Ovary (tissue), 7 donors: ENCODE measurements at regions not wholly inside any gene's neighbourhood (a gene's known extent, or its start where the extent isn't known, plus 50 kb on each side); places are given as distances from the start of the nearest gene placed in this dataset.

Experiments
- DNase-seq, 5 donors: peaks; one replicate each; pipeline ENCODE4 v3.0.0-alpha.2; 2019 to 2020
- H3K27ac ChIP-seq, 2 donors: fragments of 200-600 bp; one replicate each; pipeline versions ENCODE4 v1.5.1 to v1.8.0; 2019 to 2022
- H3K27me3 ChIP-seq: fragments of 200-600 bp; one replicate; pipeline ENCODE4 v1.8.0; 2022
- H3K36me3 ChIP-seq: fragments of 200-600 bp; sonication (generic); one replicate; pipeline ENCODE4 v1.5.1; 2019
- H3K4me1 ChIP-seq: one replicate; pipeline ENCODE4 v1.8.1; 2013; ENCODE audit warnings: mild to moderate bottlenecking, moderate library complexity; ENCODE audit not compliant: insufficient read depth
- H3K4me3 ChIP-seq: fragments of 200-600 bp; sonication (generic); one replicate; pipeline ENCODE4 v1.5.1; 2017
- H3K9me3 ChIP-seq, 2 donors: fragments of 200-600 bp in 1 of 2; sonication (generic) in 1 of 2; one replicate each; pipeline versions ENCODE4 v1.5.1 to v1.8.1; 2013 to 2019; ENCODE audit warnings: mild to moderate bottlenecking in 1 of 2, moderate library complexity in 1 of 2
- EP300 ChIP-seq: sonication (generic); formaldehyde crosslinking; IDR thresholded peaks from one replicate; pipeline ENCODE4 v1.6.1; 2017; ENCODE audit warnings: antibody characterized with exemption
- POLR2A ChIP-seq: fragments of 450-650 bp; IDR thresholded peaks from one replicate; pipeline ENCODE4 v1.6.1; 2017; ENCODE audit warnings: antibody characterized with exemption, mild to moderate bottlenecking, moderate library complexity
- WGBS, 3 donors: extraction: QIAGEN DNeasy Blood & Tissue Kit in 1 of 3; methylation state at CpG; one replicate each; pipeline versions ENCODE4 v1.1.5 to v1.1.7; 2013 to 2017; 5-methylcytosine and 5-hydroxymethylcytosine counted together
- intact Hi-C, 4 donors: fragments of 100-400 bp; cut with DNase I; formaldehyde crosslinking; loops; one replicate each; pipeline versions ENCODE4 v1.11.0 to v1.15.1; 2022 to 2023
- TF ChIP-seq, protein P1 (sequence below), 3 donors: fragments of 450-650 bp in 2 of 3; fragments of 200-600 bp in 1 of 3; IDR thresholded peaks; one replicate each; pipeline versions ENCODE4 v1.5.1 to v1.8.0; 2016 to 2022; ENCODE audit warnings: antibody characterized with exemption in 3 of 3, mild to moderate bottlenecking in 1 of 3
- donor health status: DM: no; HTN: no; CAD: no; lungs with moderate emphysema.
- donor health status: DM: no; HTN: no; CAD: no.
- donor health status: Bipolar disorder and iron deficiency.
- donor health status: DM: no; HTN: no; CAD: no.
- donor health status: DM: yes; HTN: yes; CAD: no.

- no peak for DNase-seq
- TF ChIP-seq POLR2A (no peak), EP300 (no peak)
- TF ChIP-seq, protein P1, sequence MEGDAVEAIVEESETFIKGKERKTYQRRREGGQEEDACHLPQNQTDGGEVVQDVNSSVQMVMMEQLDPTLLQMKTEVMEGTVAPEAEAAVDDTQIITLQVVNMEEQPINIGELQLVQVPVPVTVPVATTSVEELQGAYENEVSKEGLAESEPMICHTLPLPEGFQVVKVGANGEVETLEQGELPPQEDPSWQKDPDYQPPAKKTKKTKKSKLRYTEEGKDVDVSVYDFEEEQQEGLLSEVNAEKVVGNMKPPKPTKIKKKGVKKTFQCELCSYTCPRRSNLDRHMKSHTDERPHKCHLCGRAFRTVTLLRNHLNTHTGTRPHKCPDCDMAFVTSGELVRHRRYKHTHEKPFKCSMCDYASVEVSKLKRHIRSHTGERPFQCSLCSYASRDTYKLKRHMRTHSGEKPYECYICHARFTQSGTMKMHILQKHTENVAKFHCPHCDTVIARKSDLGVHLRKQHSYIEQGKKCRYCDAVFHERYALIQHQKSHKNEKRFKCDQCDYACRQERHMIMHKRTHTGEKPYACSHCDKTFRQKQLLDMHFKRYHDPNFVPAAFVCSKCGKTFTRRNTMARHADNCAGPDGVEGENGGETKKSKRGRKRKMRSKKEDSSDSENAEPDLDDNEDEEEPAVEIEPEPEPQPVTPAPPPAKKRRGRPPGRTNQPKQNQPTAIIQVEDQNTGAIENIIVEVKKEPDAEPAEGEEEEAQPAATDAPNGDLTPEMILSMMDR (IDR thresholded peaks at IDR 0.05): no peak
- Histone ChIP-seq H3K4me1 (no peaks in the 10 kb centered on the region), H3K36me3 (no peaks in the 10 kb centered on the region), H3K9me3 (no peaks in the 10 kb centered on the region), H3K27ac (no peak overlapping the region), H3K4me3 (no peak overlapping the region), H3K27me3 (no peaks in the 10 kb centered on the region)
- intact Hi-C loops: no loop called here
- WGBS, 3 donors: 84 to 87% (median 86%) methylated on average over 3 of the region's 3 CpGs
Observed at GRCh38 chr3:107092121-107092520, 285.1 kb upstream of the CCDC54 start.

GRCh38 chr3:107098864-107099263 lies 278.4 kb upstream of the CCDC54 start:
- H3K27ac ChIP-seq: no peak overlapping the region

DNA sequence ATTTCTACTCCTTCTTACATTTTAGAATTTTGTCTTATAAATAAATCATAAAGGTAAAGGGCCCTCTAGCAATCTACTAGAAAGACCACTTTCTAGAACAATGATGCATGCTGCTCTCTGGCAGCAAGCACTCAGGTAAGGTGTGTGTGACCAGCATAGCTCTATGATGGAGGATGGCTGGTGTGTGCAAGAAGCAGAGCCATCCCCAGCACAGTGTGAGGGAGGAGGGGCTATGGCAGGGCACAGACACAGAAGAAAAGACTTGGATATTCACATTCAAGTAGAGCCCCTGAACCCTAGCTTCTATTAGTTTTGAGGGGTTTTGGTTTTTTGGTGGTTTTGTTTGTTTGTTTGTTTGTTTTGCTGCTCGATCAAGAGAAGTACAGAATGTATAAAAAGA lies 277.1 kb upstream of the CCDC54 start:
- Histone ChIP-seq H3K27ac (no peak overlapping the region), H3K9me3 (no peaks in the 10 kb centered on the region), H3K4me1 (no peaks in the 10 kb centered on the region), H3K4me3 (no peak overlapping the region), H3K27me3 (no peaks in the 10 kb centered on the region), H3K36me3 (no peaks in the 10 kb centered on the region)
- WGBS, 3 donors: 82 to 91% (median 86%) methylated on average over 1 of the region's 1 CpG
- TF ChIP-seq POLR2A (no peak), EP300 (no peak)
- TF ChIP-seq, protein P1 (IDR thresholded peaks at IDR 0.05): no peak
- intact Hi-C loops: no loop called here
- no peak for DNase-seq

More at GRCh38 chr3:107098864-107099263, 278.4 kb upstream of the CCDC54 start:
- no peak for DNase-seq
- Histone ChIP-seq H3K27me3 (no peaks in the 10 kb centered on the region), H3K4me3 (no peak overlapping the region), H3K9me3 (no peaks in the 10 kb centered on the region), H3K4me1 (no peaks in the 10 kb centered on the region), H3K36me3 (no peaks in the 10 kb centered on the region)
- TF ChIP-seq EP300: no peak
- no peak for TF ChIP-seq POLR2A
- TF ChIP-seq, protein P1 (IDR thresholded peaks at IDR 0.05): no peak
- intact Hi-C loops: no loop called here

DNA sequence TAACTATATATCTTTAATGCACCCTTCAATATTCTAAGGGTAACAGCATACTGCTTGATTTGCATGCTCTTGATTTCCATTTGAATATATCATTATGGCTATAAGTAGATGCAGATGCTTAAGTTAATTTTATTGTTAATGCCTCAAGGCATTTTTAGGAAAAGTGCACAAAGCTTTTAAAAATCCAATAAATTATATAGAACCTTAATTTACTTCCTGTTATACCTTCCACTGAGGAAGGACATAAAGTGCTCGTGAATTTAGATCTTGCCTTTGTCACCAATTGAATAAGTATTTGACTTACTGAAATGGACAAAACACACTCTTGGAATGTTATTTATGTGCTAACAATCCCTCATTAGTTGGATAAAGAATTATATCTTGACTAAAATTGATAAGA lies 276.7 kb upstream of the CCDC54 start:
- DNase-seq: no peak
- Histone ChIP-seq H3K27me3 (no peaks in the 10 kb centered on the region), H3K4me3 (no peak overlapping the region), H3K36me3 (no peaks in the 10 kb centered on the region), H3K9me3 (no peaks in the 10 kb centered on the region), H3K27ac (no peak overlapping the region), H3K4me1 (no peaks in the 10 kb centered on the region)
- WGBS, 3 donors: 63 to 78% (median 76%) methylated on average over 1 of the region's 1 CpG
- intact Hi-C loops: no loop called here
- TF ChIP-seq EP300 (no peak), POLR2A (no peak)
- TF ChIP-seq, protein P1 (IDR thresholded peaks at IDR 0.05): no peak

GRCh38 chr3:107103786-107104185 lies 273.5 kb upstream of the CCDC54 start:
- no peaks in the 10 kb centered on the region for H3K9me3 ChIP-seq
- WGBS, 3 donors: 88 to 100% (median 99%) methylated on average over 2 of the region's 2 CpGs
- H3K4me3 ChIP-seq: no peak overlapping the region
- TF ChIP-seq EP300: no peak
- TF ChIP-seq, protein P1 (IDR thresholded peaks at IDR 0.05): no peak
- no peak for TF ChIP-seq POLR2A
- no peaks in the 10 kb centered on the region for H3K27me3 ChIP-seq
- H3K4me1 ChIP-seq: no peaks in the 10 kb centered on the region
- no peak for DNase-seq
- intact Hi-C loops: no loop called here
- no peak overlapping the region for H3K27ac ChIP-seq
- H3K36me3 ChIP-seq: no peaks in the 10 kb centered on the region
